Astrocyte of the spinal cord (primary cell): ENCODE measurements at regions not wholly inside any gene's neighbourhood (a gene's known extent, or its start where the extent isn't known, plus 50 kb on each side); places are given as distances from the start of the nearest gene placed in this dataset.

Experiments used
- DNase-seq: peaks from one replicate; pipeline ENCODE4 v3.0.0; 2011; ENCODE audit warnings: low read depth, low spot score
- H3K4me3 ChIP-seq: 2 replicates; pipeline ENCODE4 v1.5.1; 2011; ENCODE audit warnings: low read depth, mild to moderate bottlenecking, low read length, moderate library complexity
- in situ Hi-C: cut with HindIII; loops from 2 replicates; pipeline ENCODE4 v1.10.0; 2017; ENCODE audit warnings: low sequenced_read_pairs
- TF ChIP-seq, protein P1 (sequence below): IDR thresholded peaks from 2 replicates; pipeline ENCODE4 v1.5.1; 2012; ENCODE audit warnings: low read depth, mild to moderate bottlenecking, low read length, inconsistent platforms

DNA sequence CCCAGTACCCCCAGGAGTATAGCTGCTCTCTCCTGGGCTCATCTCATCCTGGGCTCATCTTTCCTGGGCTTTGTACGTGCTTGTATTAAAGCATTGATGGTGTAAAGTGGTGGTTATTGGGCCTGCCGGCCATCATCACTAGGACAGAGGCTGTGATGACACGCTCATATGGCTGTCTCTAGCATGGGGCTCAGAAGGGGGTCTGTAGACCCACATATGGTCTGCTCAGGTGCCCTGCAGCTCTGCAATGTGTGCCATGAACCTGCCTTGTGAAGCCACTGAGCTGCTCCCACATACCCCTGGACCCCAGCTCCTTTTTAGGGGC is 143.4 kb downstream of the CDC5L start:
- TF ChIP-seq, protein P1, sequence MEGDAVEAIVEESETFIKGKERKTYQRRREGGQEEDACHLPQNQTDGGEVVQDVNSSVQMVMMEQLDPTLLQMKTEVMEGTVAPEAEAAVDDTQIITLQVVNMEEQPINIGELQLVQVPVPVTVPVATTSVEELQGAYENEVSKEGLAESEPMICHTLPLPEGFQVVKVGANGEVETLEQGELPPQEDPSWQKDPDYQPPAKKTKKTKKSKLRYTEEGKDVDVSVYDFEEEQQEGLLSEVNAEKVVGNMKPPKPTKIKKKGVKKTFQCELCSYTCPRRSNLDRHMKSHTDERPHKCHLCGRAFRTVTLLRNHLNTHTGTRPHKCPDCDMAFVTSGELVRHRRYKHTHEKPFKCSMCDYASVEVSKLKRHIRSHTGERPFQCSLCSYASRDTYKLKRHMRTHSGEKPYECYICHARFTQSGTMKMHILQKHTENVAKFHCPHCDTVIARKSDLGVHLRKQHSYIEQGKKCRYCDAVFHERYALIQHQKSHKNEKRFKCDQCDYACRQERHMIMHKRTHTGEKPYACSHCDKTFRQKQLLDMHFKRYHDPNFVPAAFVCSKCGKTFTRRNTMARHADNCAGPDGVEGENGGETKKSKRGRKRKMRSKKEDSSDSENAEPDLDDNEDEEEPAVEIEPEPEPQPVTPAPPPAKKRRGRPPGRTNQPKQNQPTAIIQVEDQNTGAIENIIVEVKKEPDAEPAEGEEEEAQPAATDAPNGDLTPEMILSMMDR: no peak
- DNase-seq: no peak
- in situ Hi-C loops: no loop called here
- no peak overlapping the region for H3K4me3 ChIP-seq

DNA sequence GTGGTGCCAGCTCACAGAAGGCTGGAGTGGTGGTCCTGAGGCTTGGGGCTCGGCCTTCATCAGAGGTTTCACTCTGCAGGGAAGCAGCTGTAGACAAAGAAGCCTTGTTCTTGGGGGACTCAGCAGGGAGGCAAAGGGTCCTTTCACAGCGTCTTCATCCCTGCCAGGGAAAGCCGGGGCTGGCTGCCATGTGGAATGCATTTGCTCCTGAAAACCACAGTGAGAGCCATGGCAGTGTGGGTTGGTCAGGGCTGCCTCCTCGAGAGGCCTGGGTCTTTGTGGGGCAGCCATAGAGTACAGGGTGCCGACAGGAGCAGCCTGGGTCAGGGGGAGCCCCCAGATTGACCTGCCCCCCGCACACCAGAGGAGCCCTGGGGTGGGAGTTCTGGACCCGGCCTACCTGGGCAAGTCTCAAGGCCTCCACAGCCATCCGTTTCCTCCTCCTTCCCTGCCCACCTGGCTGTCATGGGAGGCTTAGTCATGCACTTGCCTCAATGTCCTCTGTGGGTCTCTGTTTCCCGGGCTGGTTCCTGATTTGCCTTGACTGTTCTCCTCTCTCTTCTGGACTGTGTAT is 144.0 kb downstream of the CDC5L start:
- TF ChIP-seq, protein P1: no peak
- no peak overlapping the region for H3K4me3 ChIP-seq
- DNase-seq: no peak
- in situ Hi-C loops: no loop called here

DNA sequence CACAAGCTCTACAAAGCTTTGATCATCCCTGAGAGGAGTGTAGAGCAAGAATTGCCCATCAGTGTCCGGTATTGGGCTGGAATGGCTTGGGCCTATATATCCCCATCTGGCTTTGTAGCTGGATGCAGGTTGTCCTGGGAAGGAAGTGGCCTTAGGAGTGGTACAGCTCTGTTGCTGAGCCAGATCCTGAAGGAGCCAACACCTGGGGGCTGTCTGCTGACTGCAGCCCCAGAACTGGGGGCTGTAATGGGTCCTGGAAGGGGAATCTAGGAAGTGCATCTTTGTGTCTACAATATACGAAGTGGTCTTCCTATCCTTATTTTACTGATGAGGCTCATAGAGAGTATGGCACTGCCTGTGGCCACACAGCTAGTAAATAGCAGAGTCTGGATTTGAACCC is 145.9 kb downstream of the CDC5L start:
- in situ Hi-C loops: no loop called here
- TF ChIP-seq, protein P1: no peak

DNA sequence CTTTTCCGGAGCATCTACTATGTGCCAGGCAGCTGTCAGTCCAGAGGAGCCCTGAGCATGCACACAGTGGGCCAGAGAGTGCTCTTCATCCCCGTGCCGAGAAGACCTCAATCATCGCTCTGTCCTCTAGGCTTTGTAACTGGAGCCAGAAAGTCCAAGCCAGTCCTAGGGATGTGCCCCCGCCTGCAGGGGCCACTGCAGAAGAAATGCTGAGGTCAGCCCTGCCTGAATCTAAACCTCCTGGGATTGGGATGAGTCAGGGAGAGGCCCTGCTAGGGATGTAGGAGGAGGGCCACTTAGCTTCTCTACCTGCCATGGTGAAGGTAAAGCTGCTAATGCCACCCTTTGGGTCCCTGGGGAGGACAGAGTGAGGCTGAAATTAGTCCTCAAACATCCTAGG is 146.8 kb downstream of the CDC5L start:
- DNase-seq: no peak
- no peak overlapping the region for H3K4me3 ChIP-seq
- TF ChIP-seq, protein P1: no peak
- in situ Hi-C loops: no loop called here

More for the DNA sequence above, 145.9 kb downstream of the CDC5L start:
- no peak overlapping the region for H3K4me3 ChIP-seq
- no peak for DNase-seq

DNA sequence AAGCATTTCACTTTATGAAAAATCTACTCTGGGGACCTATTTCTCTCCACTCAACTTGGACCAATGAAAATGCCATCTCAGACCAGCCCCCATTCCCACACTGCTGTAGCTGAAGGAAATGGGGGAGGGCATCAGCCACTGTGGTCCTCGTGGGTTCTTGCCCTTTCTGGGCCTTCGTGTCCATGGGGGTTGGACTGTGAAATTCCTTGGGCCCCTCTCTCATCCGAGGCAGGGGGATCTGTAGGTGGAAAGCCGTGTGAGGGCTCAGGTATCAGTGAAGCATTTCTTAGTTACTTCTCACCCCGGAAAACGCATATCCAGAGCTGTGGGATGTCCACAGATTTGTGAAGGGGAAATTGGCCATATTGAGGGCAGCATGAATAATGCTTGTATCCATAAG is 147.9 kb downstream of the CDC5L start:
- TF ChIP-seq, protein P1: no peak
- in situ Hi-C loops: no loop called here
- H3K4me3 ChIP-seq: no peak overlapping the region
- no peak for DNase-seq

DNA sequence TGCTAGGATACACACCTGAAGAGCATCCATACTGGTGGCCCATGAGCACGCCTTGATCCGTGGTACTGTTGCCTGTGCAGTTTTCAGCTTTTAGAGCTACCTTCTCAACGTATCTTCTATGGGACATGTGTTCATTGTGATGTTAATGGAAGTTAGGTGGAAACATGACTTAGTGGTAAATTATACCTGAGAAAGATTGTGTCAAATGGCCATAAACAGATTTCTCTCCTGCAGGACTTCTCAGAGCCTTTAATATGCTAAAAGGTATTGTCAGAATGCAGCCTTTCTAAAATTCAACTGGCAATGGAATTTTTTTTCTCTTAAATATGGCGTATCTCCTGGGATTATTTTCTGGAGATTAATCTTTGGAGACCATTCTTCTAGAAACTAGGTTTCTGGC is 148.5 kb downstream of the CDC5L start:
- in situ Hi-C loops: no loop called here
- no peak overlapping the region for H3K4me3 ChIP-seq
- no peak for DNase-seq
- TF ChIP-seq, protein P1: no peak
